A673 (cell line): ENCODE measurements at regions not wholly inside any gene's neighbourhood (a gene's known extent, or its start where the extent isn't known, plus 50 kb on each side); places are given as distances from the start of the nearest gene placed in this dataset.

Source experiments
- BruUV-seq: library from RNA; stranded (reverse); fragments of 400-500 nt; replicated peaks from 2 replicates; lab custom pipeline; 2021; lab: Mats Ljungman, UMichigan
- CTCF ChIA-PET: fragments of 300-600 bp; sonication (Branson Sonifier 250); formaldehyde crosslinking; loops from one replicate; lab custom pipeline; 2022; ENCODE audit warnings: antibody characterized with exemption; lab: Charles Lee
- POLR2A ChIA-PET: fragments of 300-600 bp; sonication (Branson Sonifier 250); formaldehyde crosslinking; loops from one replicate; lab custom pipeline; 2022; ENCODE audit warnings: antibody characterized with exemption; ENCODE audit not compliant: low non-redundant PET; lab: Charles Lee
- DNase-seq: peaks from one replicate; pipeline ENCODE4 v3.0.0-alpha.2; 2015; ENCODE audit warnings: low spot score
- H3K27ac ChIP-seq: fragments of 200-600 bp; sonication (generic); 2 replicates; pipeline ENCODE4 v1.5.1; 2016; ENCODE audit warnings: mixed run types, low read depth, mild to moderate bottlenecking, mixed read lengths, antibody characterized with exemption, low read length; ENCODE audit not compliant: poor library complexity, severe bottlenecking
- H3K27me3 ChIP-seq: fragments of 200-600 bp; sonication (generic); replicated peaks from 2 replicates; pipeline ENCODE4 v1.6.1; 2017; ENCODE audit warnings: mixed run types, low read depth, mild to moderate bottlenecking, mixed read lengths, antibody characterized with exemption, low read length; ENCODE audit not compliant: insufficient read depth, poor library complexity
- H3K36me3 ChIP-seq: fragments of 200-600 bp; sonication (generic); 2 replicates; pipeline ENCODE4 v1.6.1; 2016; ENCODE audit warnings: mixed run types, mild to moderate bottlenecking, mixed read lengths, antibody characterized with exemption, low read length; ENCODE audit not compliant: insufficient read depth, poor library complexity, severe bottlenecking
- H3K4me1 ChIP-seq: fragments of 200-600 bp; sonication (generic); 2 replicates; pipeline ENCODE4 v1.6.1; 2017; ENCODE audit warnings: mixed run types, mild to moderate bottlenecking, mixed read lengths, antibody characterized with exemption, low read length; ENCODE audit not compliant: insufficient read depth, poor library complexity, severe bottlenecking
- H3K4me3 ChIP-seq: fragments of 200-600 bp; sonication (generic); 2 replicates; pipeline ENCODE4 v1.5.1; 2016; ENCODE audit warnings: low read depth, mixed run types, mild to moderate bottlenecking, mixed read lengths, low read length; ENCODE audit not compliant: poor library complexity, severe bottlenecking
- H3K9me3 ChIP-seq: fragments of 200-600 bp; sonication (generic); 2 replicates; pipeline ENCODE4 v1.6.1; 2016; ENCODE audit warnings: mixed run types, low read depth, mild to moderate bottlenecking, mixed read lengths, antibody characterized with exemption, low read length; ENCODE audit not compliant: poor library complexity, severe bottlenecking
- EZH2 ChIP-seq: fragments of 200-600 bp; sonication (generic); IDR thresholded peaks from 2 replicates; pipeline ENCODE4 v1.6.1; 2017; ENCODE audit warnings: borderline replicate concordance, low read depth, mild to moderate bottlenecking, mixed read lengths, antibody characterized with exemption, low read length; ENCODE audit not compliant: poor library complexity, severe bottlenecking
- intact Hi-C: fragments of 100-400 bp; cut with micrococcal nuclease; formaldehyde crosslinking; loops from one replicate; pipeline ENCODE4 v1.10.0; 2022; ENCODE audit not compliant: unreplicated experiment
- TF ChIP-seq, protein P1 (sequence below): fragments of 300-800, 200-600 bp; sonication (generic); conservative IDR thresholded peaks from 2 replicates; pipeline ENCODE4 v1.5.1; 2017; ENCODE audit warnings: low read depth, mild to moderate bottlenecking, antibody characterized with exemption, low read length, moderate library complexity, mixed read lengths

DNA sequence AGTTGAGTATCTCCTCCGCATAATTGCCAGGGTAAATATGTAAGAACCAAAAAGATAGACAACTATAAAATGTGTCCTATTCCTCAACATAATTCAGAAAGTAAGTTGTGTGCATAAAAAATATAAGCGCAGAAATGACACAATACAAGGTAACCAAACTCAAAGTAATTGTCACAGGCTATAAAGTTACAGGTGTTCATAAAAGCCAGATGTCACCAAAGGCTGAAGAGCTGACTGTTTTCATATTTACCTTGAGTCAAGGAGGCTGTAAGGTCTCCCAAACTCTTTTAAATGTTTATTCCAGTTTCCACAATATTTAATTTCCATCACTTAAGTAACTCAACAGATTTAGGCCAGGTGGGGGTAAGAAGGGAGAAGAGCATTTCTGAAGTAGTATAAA is 192.2 kb upstream of the MARCKS start:
- CTCF ChIA-PET = no interaction called here

DNA sequence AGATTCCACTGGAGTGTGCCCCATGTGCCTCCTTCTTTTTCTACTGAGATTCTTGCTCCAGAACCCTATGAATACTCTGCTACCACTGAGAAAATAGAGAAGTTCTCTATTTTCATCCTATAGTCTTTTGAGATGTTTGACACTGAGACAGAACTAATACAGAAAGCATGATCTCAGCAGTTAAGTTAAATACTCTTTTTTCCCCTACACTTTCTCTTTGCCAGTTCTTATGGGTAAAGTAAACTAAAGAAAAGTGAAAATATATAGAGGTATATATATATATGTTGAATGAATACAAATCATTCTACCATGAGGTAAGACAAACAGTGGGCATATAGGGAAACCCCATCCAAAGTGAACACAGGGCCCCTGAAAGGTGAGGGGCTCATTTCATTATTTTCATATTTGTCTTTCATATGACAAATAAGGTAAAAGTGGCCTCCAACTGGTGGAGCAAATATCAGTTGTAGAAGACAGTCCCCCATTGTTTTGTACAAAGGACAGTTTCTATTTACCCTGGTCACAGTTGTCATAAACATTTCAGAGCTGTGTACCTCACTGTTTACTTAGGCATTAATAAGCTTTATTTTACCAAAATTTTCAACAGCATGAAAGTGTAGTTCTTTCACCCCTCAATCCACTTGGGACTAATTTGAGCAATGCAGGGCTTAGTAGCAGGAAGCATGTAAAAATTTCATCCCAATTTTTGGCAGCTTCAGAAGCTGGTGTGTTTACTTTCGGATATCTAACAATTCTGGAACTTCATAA is 188.3 kb upstream of the MARCKS start:
- H3K36me3 ChIP-seq = no peaks in the 10 kb centered on the region
- no peak overlapping the region for H3K27ac ChIP-seq
- H3K27me3 ChIP-seq = no peaks in the 10 kb centered on the region
- POLR2A ChIA-PET = no interaction called here
- BruUV-seq = no TSS peak
- DNase-seq = no peak
- CTCF ChIA-PET = no interaction called here
- intact Hi-C loops = no loop called here
- TF ChIP-seq EZH2 = no peak
- TF ChIP-seq, protein P1, sequence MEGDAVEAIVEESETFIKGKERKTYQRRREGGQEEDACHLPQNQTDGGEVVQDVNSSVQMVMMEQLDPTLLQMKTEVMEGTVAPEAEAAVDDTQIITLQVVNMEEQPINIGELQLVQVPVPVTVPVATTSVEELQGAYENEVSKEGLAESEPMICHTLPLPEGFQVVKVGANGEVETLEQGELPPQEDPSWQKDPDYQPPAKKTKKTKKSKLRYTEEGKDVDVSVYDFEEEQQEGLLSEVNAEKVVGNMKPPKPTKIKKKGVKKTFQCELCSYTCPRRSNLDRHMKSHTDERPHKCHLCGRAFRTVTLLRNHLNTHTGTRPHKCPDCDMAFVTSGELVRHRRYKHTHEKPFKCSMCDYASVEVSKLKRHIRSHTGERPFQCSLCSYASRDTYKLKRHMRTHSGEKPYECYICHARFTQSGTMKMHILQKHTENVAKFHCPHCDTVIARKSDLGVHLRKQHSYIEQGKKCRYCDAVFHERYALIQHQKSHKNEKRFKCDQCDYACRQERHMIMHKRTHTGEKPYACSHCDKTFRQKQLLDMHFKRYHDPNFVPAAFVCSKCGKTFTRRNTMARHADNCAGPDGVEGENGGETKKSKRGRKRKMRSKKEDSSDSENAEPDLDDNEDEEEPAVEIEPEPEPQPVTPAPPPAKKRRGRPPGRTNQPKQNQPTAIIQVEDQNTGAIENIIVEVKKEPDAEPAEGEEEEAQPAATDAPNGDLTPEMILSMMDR = no peak
- no peaks in the 10 kb centered on the region for H3K9me3 ChIP-seq
- no peak overlapping the region for H3K4me3 ChIP-seq
- H3K4me1 ChIP-seq = no peaks in the 10 kb centered on the region

More for the DNA sequence above, 192.2 kb upstream of the MARCKS start:
- no peak overlapping the region for H3K27ac ChIP-seq
- no TSS peak for BruUV-seq
- no peaks in the 10 kb centered on the region for H3K4me1 ChIP-seq
- H3K36me3 ChIP-seq = no peaks in the 10 kb centered on the region
- H3K27me3 ChIP-seq = no peaks in the 10 kb centered on the region
- intact Hi-C loops = no loop called here
- TF ChIP-seq, protein P1 = no peak
- no peak for TF ChIP-seq EZH2
- DNase-seq = no peak
- no peak overlapping the region for H3K4me3 ChIP-seq
- no peaks in the 10 kb centered on the region for H3K9me3 ChIP-seq
- POLR2A ChIA-PET = no interaction called here

DNA sequence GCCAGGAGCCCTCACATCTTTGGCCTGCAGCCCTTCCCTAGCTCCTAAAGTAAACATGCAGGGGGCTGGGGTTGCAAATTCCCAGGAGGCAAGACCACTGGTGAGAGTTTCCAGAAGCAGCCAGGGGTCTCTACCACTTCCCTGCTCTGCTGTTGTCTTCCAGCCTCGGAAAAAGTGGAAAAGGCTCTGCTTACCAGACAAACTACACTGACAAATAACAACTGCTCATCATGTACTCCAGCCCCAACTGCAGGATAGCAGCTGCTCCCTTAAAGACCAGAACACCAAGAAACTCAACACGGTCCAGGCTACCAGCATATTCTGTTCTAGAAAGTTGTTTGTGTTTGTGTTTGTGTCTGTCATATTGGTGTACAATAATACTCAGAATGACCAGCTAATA is 187.5 kb upstream of the MARCKS start:
- no peak overlapping the region for H3K27ac ChIP-seq
- POLR2A ChIA-PET = interaction anchor here (0.7 kb wide), 1 partner anchor 576 kb away, joined by 5 read pairs; no protein-coding TSS in a partner anchor
- CTCF ChIA-PET = no interaction called here
- no peaks in the 10 kb centered on the region for H3K36me3 ChIP-seq
- H3K9me3 ChIP-seq = no peaks in the 10 kb centered on the region
- intact Hi-C loops = no loop called here
- no peaks in the 10 kb centered on the region for H3K4me1 ChIP-seq
- DNase-seq = no peak
- BruUV-seq = no TSS peak
- H3K4me3 ChIP-seq = no peak overlapping the region
- no peaks in the 10 kb centered on the region for H3K27me3 ChIP-seq
- no peak for TF ChIP-seq EZH2
- TF ChIP-seq, protein P1 = no peak
